Transverse colon (tissue), 4 donors: ENCODE measurements at regions not wholly inside any gene's neighbourhood (a gene's known extent, or its start where the extent isn't known, plus 50 kb on each side); places are given as distances from the start of the nearest gene placed in this dataset.

Source experiments
- DNase-seq: peaks from one replicate; pipeline ENCODE4 v3.0.0-alpha.2; 2019
- H3K27ac ChIP-seq, 4 donors: fragments of 200-600 bp; sonication (generic); 2 replicates each; pipeline ENCODE4 v1.5.1; 2016 to 2018; ENCODE audit warnings: inconsistent platforms in 4 of 4
- H3K27me3 ChIP-seq: fragments of 200-600 bp; sonication (generic); 2 replicates; pipeline ENCODE4 v1.5.1; 2017; ENCODE audit warnings: inconsistent platforms
- H3K36me3 ChIP-seq, 4 donors: fragments of 200-600 bp; sonication (generic); 2 replicates each; pipeline ENCODE4 v1.5.1; 2017 to 2019; ENCODE audit warnings: inconsistent platforms in 4 of 4
- H3K4me1 ChIP-seq, 4 donors: fragments of 200-600 bp; sonication (generic); 2 replicates each; pipeline ENCODE4 v1.5.1; 2017 to 2020; ENCODE audit warnings: inconsistent platforms in 4 of 4
- H3K4me3 ChIP-seq, 4 donors: fragments of 200-600 bp; sonication (generic); 1 replicate in 1 of 4; 2 replicates in 3 of 4; pipeline versions ENCODE4 v1.5.1 to v1.6.1; 2017 to 2019; ENCODE audit warnings: inconsistent platforms in 4 of 4
- H3K9me3 ChIP-seq, 2 donors: fragments of 200-600 bp; sonication (generic); 2 replicates each; pipeline ENCODE4 v1.5.1; 2017 to 2019; ENCODE audit warnings: inconsistent platforms in 2 of 2
- CTCF ChIP-seq, 5 experiments: fragments of 200-600 bp in 3 of 5; fragments of 450-650 bp in 2 of 5; sonication (generic) in 3 of 5; IDR thresholded peaks; 1 replicate in 2 of 5; 2 replicates in 3 of 5; pipeline ENCODE4 v1.5.1; 2016 to 2017; ENCODE audit warnings: antibody characterized with exemption in 5 of 5, inconsistent platforms in 3 of 5, mild to moderate bottlenecking in 2 of 5, moderate library complexity in 1 of 5
- EP300 ChIP-seq: sonication (generic); formaldehyde crosslinking; IDR thresholded peaks from one replicate; pipeline ENCODE4 v1.6.1; 2017; ENCODE audit warnings: antibody characterized with exemption, low read depth
- POLR2A ChIP-seq: fragments of 450-650 bp; IDR thresholded peaks from one replicate; pipeline ENCODE4 v1.6.1; 2016; ENCODE audit warnings: antibody characterized with exemption, mild to moderate bottlenecking, moderate library complexity
- POLR2AphosphoS5 ChIP-seq, 3 donors: sonication (generic); formaldehyde crosslinking; IDR thresholded peaks; one replicate each; pipeline ENCODE4 v1.6.1; 2016; ENCODE audit warnings: antibody characterized with exemption in 3 of 3
- WGBS, 2 donors: methylation state at CpG; one replicate each; pipeline ENCODE4 v1.1.5; 2018; ENCODE audit warnings: low coverage in 1 of 2; 5-methylcytosine and 5-hydroxymethylcytosine counted together
- in situ Hi-C, 4 donors: fragments of 200-750 bp; cut with MboI; loops; one replicate each; pipeline versions ENCODE4 v1.15.0 to v1.15.1; 2017; ENCODE audit warnings: low sequenced_read_pairs in 3 of 4, low pct_ligation_motif_present in 1 of 4, low pct_unique_long_range_greater_than_20kb in 1 of 4
- intact Hi-C: fragments of 100-400 bp; cut with DNase I; formaldehyde crosslinking; loops from one replicate; pipeline ENCODE4 v1.15.1; 2023; ENCODE audit warnings: low total_unique reads

GRCh38 chr15:52879145-52879544, 89.0 kb upstream of the ONECUT1 start:
- intact Hi-C loops (no loop called here), in situ Hi-C loops (no loop called here)
- H3K36me3 ChIP-seq: no peaks in the 10 kb centered on the region
- H3K4me3 ChIP-seq: no peak overlapping the region
- no peaks in the 10 kb centered on the region for H3K4me1 ChIP-seq
- H3K9me3 ChIP-seq: no peaks in the 10 kb centered on the region
- H3K27ac ChIP-seq: no peak overlapping the region
- H3K27me3 ChIP-seq: no peaks in the 10 kb centered on the region
- TF ChIP-seq POLR2AphosphoS5 (IDR thresholded peaks at IDR 0.05) (no peak), EP300 (no peak), CTCF (IDR thresholded peaks at IDR 0.05) (no peak), POLR2A (no peak)
- WGBS, 2 donors: 32 to 50% methylated on average over 3 to 4 of the region's 4 CpGs
- DNase-seq: no peak

GRCh38 chr15:52876991-52877663, 87.0 kb upstream of the ONECUT1 start:
- Histone ChIP-seq H3K36me3 (no peaks in the 10 kb centered on the region), H3K27me3 (no peaks in the 10 kb centered on the region), H3K9me3 (no peaks in the 10 kb centered on the region), H3K4me1 (no peaks in the 10 kb centered on the region), H3K4me3 (no peak overlapping the region), H3K27ac (no peak overlapping the region)
- intact Hi-C loops: no loop called here
- no peak for TF ChIP-seq CTCF (IDR thresholded peaks at IDR 0.05)
- no peak for TF ChIP-seq EP300
- no peak for TF ChIP-seq POLR2AphosphoS5 (IDR thresholded peaks at IDR 0.05)
- no peak for TF ChIP-seq POLR2A
- DNase-seq: no peak
- WGBS, 2 donors: 29 to 42% methylated on average over 3 to 5 of the region's 5 CpGs
- in situ Hi-C loops: no loop called here

- Histone ChIP-seq H3K36me3 (no peaks in the 10 kb centered on the region), H3K27me3 (no peaks in the 10 kb centered on the region), H3K4me3 (no peak overlapping the region), H3K4me1 (no peaks in the 10 kb centered on the region), H3K27ac (no peak overlapping the region), H3K9me3 (no peaks in the 10 kb centered on the region)
- WGBS, 2 donors: 63 to 75% methylated on average over 4 to 8 of the region's 8 CpGs
- TF ChIP-seq CTCF (IDR thresholded peaks at IDR 0.05): no peak
- TF ChIP-seq POLR2A: no peak
- no peak for TF ChIP-seq POLR2AphosphoS5 (IDR thresholded peaks at IDR 0.05)
- TF ChIP-seq EP300: no peak
- in situ Hi-C loops (no loop called here), intact Hi-C loops (no loop called here)
- no peak for DNase-seq
Observed at GRCh38 chr15:52872036-52872818, 82.1 kb upstream of the ONECUT1 start.

DNA sequence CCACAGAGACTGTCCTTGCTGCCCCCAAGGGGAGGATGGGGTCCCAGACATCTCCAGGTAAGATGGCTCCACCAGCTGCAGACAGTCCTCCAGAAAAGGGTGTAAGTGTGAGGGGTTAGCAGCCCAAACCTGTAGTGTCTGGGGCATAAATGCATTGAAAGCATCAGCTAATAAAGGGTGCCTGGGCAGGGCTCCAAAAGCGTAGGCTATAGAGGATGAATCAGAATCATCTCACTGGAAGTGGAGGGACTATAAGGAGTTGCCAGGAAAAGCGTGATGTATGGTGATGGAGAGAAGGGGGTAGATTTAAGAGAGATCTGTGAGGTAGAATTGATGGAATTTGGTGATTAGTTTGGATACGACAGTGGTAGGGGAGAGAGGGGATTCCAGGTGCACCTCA, 79.9 kb upstream of the ONECUT1 start:
- in situ Hi-C loops: no loop called here
- 74% methylated on average over 3 of the region's 3 CpGs; no CpG with 5 or more reads in 1 of the 2 donors for WGBS, 2 donors
- Histone ChIP-seq H3K36me3 (no peaks in the 10 kb centered on the region), H3K4me3 (no peak overlapping the region), H3K27me3 (no peaks in the 10 kb centered on the region), H3K4me1 (no peaks in the 10 kb centered on the region), H3K27ac (no peak overlapping the region), H3K9me3 (peaks cover 0 to 3% of the 10 kb centered on the region in 2 donors)
- no peak for DNase-seq
- no peak for TF ChIP-seq POLR2A
- no peak for TF ChIP-seq EP300
- TF ChIP-seq CTCF (IDR thresholded peaks at IDR 0.05): no peak
- intact Hi-C loops: no loop called here
